ENCODE measurements at regions not wholly inside any gene's neighbourhood (a gene's known extent, or its start where the extent isn't known, plus 50 kb on each side); places are given as distances from the start of the nearest gene placed in this dataset.
"Not testable (repeated sequence)": the region's sequence is repeated elsewhere in the genome, so short reads cannot be mapped to it uniquely, and the experiment has no call there.

DNA sequence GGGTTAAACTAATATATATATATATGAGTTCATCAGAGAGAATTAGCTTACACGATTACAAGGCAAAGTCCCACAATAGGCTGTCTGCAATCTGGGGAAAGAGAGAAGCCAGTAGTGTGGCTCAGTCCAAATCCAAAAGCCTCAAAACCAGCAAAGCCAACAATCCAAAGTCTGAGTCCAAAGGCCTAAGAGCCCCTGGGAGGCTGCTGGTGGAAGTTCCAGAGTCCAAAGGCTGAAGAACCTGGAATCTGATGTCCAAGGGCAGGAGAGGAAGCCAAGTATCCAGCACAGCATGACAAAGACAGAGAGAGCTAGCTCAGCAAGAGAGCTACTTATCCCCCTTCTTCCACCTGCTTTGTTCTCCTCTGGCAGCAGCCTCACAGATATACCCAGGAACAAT is 274.7 kb upstream of the ID4 start:
- DNase-seq = no peak

DNA sequence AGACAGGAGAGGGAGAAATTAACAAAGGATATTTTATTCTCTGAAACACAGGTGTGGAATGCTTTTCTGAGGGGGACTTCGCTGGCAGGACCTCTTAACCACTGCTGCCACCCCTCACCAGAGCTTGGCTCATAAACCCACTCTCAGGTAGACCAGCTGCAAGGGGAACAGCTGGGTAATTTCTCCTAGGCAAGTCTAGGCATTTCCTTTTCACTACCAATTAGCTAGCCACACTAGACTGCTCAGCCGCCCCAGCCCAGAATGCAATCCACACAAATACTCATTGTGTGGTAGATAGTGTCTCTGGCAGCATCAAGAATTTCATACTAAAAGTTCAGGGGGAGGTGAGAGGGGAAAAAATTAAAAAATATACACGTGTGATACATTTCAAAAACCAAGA is 267.6 kb upstream of the ID4 start:
- no peak for DNase-seq

DNA sequence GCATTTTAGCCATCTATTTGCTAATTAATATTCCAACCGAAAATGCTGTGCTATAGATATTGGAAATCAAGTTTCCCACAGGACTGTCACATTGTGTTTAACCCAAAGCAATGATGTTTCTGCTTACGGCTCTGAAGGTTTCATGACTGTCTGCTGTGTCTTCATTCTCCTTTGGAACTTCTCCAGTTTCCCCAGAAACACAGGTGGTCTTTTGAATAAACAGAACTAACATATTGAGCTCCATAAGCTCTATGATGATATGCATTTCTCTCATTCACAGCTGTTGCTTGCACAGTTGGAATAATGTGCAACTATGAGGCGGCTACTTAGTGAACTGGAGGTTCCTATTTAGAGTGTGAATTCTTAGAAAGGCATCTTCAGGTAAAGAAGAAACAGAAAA is 266.0 kb upstream of the ID4 start:
- no peak for DNase-seq

DNA sequence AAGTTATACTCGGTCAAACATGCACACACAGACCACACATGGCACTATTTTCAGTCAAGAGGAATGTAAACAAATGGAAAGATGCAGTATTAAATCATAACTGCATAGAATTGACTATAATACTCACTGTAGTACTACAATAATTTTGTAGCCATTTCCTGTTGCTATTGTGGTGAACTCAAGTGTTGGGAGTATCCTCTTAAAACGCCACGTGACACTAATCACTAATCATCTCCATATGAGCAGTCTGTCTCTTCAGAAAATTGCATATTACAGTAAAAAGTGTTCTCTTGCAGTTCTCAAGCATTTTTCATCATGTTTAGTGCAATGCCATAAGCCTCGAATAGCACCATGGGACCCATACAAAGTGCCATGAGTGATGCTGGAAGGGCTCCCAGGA is 258.7 kb upstream of the ID4 start:
- DNase-seq = no peak

DNA sequence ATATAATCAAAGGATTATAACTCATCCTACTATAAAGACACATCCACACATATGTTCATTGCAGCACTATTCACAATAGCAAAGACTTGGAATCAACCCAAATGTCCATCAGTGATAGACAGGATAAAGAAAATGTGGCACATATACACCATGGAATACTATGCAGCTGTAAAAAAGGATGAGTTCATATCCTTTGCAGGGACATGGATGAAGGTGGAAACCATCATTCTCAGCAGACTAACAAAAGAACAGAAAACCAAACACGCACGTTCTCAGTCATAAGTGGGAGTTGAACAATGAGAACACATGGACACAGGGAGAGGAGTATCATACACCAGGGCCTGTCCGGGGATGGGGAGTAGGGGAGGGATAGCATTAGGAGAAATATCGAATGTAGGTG is 253.0 kb upstream of the ID4 start:
- not testable (repeated sequence) for DNase-seq

DNA sequence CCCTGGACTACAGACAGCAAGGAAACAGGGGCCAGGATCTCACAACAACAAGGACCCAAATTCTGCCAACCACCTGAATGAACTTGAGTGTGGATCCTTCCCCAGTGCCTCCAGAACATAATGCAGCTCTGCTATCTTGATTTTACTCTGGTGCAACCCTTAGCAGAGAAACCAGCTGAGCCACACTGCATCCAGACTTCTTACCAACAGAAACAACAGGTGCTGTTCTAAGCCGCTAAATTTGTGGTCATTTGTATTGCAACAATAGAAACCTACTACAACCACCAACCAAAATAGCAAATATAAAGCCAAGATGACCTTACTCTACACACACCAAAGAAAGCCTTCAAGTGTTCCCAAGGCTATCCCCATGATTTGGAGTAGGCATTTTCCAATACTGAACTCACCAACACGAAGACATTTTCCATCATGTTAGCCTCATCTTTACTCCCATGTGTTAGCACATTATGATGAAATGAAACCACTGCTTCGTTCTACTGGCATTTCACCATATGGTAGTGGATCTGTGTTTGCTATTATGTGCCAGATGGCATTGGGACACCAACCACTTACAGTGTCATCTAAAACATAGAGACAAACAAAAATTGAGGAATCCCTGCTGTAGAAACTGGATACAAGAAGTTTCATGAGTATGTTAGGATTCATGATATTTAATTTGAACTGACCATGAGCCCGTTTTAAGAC is 249.8 kb upstream of the ID4 start:
- DNase-seq = no peak

DNA sequence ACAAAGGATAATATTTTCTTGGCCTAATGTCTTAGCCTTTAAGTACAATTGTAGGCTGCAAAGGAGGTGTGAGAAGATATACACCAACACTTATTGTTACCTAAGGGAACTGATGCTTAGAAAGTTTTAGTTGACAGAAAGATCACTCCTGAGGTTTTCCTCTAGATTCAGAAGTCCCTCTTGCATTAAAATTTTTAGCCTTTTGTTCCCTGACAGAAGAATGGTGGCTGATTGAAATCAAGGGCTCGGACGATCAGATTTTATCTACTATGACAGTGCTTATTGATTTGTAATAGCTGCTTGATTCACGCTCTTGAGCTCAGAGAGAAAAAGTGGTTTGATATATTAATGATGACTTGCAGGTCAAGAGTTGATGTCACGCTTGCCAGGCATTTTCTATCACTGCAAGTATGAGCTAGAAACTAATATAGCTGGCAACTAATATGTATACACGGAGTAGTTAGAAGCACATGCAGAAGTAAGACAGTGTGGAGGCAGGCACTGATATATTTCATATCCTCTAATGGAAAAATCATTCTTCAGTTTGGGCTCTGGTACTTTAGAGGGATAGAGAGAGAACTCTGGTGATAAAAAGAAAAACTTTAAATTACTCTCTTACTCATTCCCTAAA is 246.6 kb upstream of the ID4 start:
- no peak for DNase-seq

DNA sequence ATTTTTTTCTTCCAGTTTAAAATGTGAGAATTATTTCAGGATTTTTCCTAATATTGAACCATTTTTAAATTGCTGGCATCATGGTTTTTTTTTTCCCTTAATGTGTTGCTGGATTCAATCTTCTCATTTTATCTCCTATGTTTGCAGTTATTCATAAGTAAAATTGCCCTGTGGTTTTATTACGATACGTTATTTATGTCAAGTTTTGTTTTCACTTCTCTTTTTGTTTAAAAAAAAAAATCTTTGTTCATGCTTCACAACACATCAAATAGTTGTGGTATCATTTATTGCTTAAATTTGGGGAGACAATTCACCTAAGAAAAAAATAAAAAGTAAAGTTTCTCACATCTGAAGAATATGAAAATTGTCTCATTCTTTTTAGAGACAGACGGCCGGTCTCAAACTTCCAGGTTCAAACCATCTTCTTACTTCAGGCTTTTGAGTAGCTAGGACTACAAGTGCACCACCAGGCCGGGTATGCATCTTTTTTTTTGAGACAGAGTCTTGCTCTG is 239.3 kb upstream of the ID4 start:
- no peak for DNase-seq

DNA sequence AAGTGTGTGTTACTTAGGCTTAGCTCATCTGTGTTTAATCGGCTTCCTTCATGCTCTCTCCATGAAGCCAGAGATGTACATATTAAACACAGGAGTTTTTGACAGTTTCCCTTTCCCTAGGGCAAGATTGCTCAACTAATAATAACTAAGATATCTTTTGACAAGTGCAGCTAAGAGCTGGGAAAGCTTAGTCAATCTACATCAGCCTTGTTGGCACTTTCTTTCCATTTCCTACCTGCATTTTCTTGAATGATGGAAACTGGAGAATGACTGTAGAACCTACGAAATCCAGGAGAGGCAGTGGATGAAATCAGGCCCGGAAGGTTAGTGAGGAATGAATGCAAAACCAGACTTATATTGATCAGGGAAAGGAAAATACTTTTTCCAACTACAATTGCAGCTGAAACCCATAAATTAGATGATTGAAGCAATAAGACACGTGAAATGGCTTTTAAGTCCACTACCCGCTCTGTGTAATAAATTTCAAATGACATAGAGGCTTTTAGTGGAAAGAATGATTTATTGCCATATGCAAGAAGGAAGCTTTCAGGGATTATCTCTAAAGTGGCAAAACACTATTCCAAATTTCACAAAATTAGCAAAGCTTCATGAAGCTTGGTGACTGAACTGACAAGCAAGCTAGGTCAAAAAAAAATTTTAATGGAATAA is 237.2 kb upstream of the ID4 start:
- no peak for DNase-seq

DNA sequence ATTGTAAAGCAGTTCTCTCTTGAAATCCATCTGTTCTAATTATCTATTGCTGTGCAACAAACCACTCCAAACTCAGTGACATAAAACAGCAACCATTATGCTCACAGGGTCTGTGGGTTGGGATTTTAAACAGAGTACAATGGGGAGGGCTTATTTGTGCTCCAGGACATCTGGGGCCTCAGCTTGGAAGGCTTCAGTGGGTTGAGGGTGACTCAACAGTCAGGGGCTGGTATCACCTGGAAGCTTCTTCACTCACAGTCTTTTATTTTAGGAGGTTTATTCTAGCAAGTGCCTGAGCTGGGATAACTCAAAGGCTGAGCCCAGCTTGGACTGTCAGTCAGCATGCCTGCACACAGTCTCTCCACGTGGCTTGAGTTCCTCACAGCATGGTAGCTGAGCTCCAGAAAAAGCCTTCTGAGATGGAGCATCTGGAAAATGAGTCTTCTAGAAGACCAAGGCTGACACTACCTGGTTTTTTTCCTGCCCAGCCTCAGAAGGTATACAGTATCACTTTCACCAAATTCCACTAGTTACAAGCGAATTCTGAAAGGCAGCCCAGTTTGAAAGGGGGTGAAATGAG is 234.6 kb upstream of the ID4 start:
- no peak for DNase-seq

DNA sequence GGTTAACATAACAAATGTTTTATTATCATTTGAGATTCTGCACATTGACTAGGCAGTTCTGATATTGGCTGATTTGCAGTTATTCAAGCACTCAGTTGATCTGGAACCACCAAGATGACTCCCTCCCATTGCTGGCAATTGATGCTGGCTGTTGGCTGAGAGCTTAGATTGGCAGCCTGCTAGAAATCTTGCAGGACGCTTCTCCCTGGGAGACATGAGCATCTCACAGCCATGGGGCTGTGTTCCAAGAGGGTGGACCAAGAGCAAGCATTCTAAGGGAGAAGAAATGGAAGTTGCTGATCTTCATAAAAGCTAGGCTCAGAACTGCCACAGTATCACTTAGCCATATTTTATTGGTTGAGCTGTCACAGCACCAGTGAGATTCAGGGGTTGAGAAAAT is 233.4 kb upstream of the ID4 start:
- no peak for DNase-seq

DNA sequence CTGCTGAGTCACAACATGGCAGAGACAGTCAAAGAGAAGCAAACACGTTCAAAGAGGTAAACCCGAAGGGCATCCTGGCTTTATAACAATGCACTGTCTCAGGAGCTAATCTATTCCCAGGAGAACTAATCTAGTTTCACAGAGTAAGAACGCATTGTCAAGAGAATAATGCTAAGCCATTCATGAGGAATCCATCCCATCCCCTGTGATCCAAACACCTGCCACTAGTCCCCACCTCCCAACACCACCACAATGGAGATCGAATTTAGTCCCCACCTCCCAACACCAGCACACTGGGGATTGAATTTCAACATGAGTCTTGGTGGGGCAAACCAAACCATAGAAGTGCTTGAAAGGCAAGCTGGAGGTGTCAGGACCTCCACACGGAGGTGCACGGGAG is 231.5 kb upstream of the ID4 start:
- DNase-seq = no peak

DNA sequence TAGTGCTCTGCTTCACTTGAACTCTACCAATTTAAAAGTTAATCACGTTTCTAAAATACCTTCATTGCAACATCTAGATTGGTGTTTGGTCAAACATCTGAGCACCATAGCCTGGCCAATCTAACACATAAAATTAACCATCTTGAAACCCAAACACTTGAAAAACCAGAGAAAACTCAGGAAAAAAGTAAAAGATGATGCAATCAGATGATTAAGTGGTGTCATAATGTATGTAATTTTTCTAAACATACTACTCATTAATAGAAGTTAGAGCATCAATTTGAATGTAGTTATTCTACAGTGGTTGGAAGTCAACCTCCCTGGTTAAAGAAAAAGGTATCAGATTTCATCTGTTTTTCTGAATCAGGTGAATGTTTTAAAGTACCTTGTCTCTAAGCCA is 228.6 kb upstream of the ID4 start:
- DNase-seq = no peak

DNA sequence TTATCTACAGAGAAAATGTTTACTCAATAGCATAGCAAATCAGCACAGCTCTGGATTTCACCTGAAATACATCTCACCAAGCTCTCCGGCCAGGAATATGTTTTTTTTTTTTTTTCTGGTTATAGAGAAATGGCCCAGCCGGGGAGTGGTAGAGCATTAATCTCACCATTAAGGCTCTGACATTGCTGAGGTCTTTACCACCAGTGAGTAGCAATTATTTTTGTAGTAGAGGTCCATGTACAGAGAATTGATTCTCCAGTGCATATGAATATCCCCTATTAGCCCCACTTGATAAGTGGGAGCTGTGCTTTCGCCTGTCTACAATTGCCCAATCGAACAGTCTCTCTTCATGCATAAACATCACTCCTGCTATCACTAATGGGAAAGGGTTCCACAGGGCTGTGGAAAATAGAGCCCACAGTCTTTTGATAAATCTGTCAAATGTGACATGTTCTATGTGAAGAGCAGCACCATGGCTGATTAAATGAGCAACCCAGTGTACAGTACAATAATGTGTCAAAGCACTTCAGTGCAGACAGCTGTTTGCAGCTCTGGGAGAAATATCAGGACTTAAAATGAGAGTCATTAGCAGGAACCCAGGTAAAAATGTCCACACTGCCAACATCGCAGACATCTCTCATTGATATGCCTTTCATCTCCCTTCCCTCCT is 227.1 kb upstream of the ID4 start:
- DNase-seq = no peak

DNA sequence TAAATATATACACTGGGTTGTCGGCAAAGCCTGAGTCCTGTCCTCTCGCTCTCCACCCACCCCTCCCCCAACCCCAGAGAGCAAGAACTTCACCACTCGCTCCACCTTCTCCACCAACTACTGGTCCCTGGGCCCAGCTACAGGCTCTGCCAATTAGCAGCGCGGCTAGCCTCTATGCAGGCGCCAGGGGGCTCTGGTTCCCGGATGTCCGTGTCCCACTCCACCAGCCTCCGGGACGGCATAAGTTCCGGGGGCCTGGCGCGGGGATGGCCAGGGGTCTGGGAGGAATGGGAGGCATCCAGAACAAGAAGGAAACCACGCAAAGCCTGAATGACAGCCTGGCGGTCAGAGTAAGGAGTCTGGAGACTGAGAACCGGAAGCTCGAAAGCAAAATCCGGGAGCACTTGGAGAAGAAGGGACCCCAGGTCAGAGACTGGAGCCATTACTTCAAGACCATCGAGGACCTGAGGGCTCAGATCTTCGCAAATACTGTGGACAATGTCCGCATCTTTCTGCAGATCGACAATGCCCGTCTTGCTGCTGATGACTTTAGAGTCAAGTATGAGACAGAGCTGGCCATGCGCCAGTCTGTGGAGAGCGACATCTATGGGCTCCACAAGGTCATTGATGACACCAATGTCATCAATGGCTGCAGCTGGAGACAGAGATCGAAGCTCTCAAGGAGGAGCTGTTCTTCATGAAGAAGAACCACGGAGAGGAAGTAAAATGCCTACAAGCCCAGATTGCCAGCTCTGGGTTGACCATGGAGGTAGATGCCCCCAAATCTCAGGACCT is 224.3 kb upstream of the ID4 start:
- not testable (repeated sequence) for DNase-seq

DNA sequence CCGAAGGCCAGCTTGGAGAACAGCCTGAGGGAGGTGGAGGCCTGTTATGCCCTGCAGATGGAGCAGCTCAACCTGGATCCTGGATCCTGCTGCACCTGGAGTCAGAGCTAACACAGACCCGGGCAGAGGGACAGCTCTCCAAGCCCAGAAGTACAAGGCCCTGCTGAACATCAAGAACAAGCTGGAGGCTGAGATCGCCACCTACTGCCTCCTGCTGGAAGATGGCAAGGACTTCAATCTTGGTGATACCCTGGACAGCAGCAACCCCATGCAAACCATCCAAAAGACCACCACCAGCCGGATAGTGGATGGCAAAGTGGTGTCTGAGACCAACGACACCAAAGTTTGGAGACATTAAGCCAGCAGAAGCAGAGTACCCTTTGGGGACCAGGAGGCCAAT is 223.5 kb upstream of the ID4 start:
- no peak for DNase-seq

DNA sequence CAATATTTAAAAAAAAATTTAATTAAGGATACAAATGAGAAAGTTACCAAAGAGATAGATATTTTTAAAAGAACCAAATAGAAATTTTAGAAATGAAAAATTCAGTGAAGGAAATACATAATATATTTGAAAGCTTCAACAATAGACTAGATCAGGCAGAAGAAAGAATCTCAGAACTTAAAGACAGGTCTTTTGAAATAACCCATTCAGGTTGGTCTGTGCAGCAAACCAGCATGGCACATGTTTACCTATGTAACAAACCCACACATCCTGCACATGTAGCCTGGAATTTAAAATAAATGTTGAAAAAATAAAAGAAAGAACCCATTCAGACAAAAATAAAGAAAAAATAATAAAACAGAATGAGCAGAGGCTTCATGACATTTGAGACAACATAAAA is 221.1 kb upstream of the ID4 start:
- DNase-seq = no peak

DNA sequence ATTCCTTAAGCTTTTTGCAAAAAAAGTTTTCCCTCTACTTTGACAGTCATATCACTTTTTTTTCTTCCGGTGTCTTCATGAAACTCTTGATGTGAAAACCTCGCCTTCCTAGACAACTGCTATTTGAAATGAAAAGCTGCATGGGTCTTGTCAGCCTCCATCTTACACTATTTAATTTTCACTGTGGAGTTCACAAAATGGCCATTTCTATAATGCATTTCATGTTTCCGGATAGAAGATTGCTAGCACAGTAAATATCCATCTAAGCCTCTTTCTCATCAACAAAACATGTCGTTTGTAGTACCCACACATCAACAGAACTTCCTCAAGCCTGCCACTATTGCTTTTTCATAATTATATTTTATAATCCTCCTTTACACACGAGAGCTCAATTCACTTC is 204.9 kb upstream of the ID4 start:
- DNase-seq = no peak

DNA sequence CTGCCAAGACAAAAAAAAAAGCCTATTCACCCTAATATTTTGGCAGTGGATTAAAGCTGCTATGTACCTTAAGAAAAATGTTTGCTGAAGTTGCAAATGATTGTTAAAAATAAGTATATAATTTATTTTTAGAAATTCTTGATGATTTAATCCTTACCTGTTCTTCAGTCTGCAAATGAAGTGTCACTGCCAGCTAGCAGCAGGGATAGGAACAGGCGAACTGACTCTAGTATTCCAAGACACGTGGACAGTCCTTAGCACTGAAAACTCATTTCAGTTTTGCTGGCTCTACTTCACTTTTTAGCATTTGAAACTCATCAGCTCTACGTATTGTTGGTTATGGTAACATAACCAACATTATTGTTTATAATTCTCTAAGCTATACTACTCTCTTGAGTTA is 204.4 kb upstream of the ID4 start:
- DNase-seq = no peak

DNA sequence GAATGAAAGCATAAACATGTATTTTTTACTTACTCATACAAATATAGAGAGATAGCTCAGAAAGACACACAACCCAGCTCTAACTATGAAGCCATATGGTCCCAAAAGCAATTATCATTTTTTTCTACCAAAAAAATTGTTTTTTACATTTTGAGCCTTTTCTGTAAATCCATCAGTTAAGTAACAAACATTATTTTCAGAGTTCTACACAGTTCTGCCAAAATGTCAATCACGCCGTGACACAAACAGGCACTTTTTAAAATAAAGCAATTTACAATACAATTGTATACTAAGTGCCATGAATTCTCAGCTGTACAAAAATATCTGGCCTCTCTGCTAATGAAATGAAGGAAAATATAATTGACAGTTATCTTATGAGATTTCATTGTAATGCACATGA is 201.4 kb upstream of the ID4 start:
- no peak for DNase-seq

DNA sequence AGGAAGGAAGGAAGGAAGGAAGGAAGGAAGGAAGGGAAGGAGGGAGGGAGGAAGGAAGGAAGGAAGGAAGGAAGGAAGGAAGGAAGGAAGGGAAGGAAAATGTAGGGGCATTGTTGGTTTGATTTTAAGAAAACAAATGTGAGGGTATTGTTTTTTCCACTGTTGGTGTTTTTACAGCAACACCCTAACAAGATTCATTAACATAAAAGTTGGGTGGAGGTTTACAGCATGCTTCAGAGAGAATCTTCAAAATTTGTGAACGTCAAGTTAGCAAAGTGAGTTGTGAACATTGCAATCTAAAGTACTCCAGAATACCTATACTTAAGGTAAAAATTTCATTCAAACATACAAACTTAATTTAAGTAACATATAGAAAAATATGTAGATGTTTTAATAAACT is 200.2 kb upstream of the ID4 start:
- DNase-seq = no peak

DNA sequence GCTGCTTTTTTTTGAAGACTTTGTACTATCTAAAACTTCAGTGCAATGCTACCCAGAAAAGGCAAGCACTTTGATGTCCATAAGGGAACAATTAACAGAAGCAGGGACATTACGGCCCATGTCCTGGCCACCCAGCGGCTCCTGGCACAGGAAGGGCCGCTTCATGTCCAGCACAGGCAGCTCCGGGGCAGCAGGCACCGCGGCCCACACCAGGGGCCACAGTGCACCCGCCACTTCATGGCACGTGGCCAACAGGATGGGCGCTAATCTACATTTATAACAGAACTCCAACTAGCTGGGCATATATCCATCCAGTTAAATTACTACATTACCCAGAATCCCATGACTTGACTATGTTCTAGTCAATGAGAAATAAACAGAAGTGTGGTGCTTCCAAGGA is 198.2 kb upstream of the ID4 start:
- DNase-seq = no peak

DNA sequence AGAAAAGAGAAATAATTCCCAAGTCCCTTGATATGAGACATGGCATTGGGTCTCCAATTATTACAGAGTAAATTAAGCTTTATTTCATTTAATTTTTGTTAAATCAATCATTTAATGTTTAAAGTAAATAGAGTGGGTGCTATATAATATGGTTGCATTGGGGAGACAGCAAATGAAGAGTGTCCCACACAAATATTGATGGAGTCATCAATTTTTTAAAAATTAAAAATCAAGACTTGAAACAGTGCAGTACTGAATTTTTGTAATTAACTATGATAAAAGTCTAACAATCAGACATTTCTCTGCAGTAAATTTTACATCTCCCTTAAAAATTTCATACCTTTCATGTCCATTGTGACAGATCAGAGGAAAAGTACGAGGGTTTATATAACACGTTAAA is 193.9 kb upstream of the ID4 start:
- no peak for DNase-seq

Measured in NCI-H2029 (cell line).